ENCODE measurements at regions not wholly inside any gene's neighbourhood (a gene's known extent, or its start where the extent isn't known, plus 50 kb on each side); places are given as distances from the start of the nearest gene placed in this dataset.

GRCh38 chr6:139862311-139862710 lies 487.9 kb upstream of the CITED2 start:
- DNase-seq (ENCODE audit: low read depth) = no peak
- Histone ChIP-seq H3K27me3 (replicated peaks; ENCODE audit: control insufficient read depth, insufficient read depth, low read length) (no peaks in the 10 kb centered on the region), H3K4me3 (ENCODE audit: low read length) (no peak overlapping the region), H3K9ac (ENCODE audit: low read length) (no peak overlapping the region), H3K4me1 (ENCODE audit: control insufficient read depth, insufficient read depth, low read length) (peaks cover 2% of the 10 kb centered on the region), H3K9me3 (ENCODE audit: control insufficient read depth, low read length) (no peaks in the 10 kb centered on the region), H3K36me3 (ENCODE audit: control insufficient read depth, insufficient read depth, low read length, severe bottlenecking) (no peaks in the 10 kb centered on the region)

DNA sequence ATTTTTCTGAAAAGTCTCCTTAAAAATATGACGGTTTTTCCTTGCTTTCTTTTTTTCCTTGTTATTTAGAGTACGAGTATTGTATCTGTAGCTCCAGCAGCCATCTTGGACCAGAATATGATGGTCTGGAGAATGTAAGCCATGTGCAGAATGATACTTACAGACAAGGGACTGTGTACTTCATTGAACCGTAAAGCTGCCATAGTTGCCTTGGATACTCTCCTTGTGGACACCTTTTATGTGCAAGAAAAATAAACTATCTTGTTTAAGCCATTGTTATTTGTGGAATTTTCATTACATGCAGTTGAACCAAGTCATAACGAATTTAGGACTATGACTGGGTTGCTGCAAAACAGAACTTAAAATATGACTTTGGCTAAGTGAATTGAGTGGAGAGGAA lies 485.8 kb upstream of the CITED2 start:
- no peak for DNase-seq (ENCODE audit: low read depth)

DNA sequence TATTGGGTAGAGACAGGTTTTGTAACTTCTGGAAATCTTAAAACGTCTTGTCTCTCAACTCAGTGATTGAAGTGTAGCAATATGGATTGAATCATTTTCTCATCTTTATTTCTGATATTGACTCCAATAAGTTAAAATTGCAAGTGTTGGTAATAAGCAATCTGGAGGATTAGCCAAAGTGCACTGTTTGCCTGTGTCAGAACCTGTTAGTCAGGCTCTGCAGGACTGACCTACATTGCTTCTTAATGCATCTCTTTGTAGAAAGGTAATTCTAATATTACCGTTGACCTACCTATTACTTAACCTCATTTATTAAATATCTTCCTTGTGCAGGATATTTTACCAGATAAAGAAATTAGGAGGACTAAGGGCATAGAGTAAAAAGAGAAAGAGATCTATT lies 484.0 kb upstream of the CITED2 start:
- H3K4me1 ChIP-seq (ENCODE audit: control insufficient read depth, insufficient read depth, low read length) = peaks cover 4% of the 10 kb centered on the region
- no peak overlapping the region for H3K9ac ChIP-seq (ENCODE audit: low read length)
- no peaks in the 10 kb centered on the region for H3K9me3 ChIP-seq (ENCODE audit: control insufficient read depth, low read length)
- H3K4me3 ChIP-seq (ENCODE audit: low read length) = no peak overlapping the region
- no peaks in the 10 kb centered on the region for H3K27me3 ChIP-seq (replicated peaks; ENCODE audit: control insufficient read depth, insufficient read depth, low read length)
- DNase-seq (ENCODE audit: low read depth) = no peak
- H3K36me3 ChIP-seq (ENCODE audit: control insufficient read depth, insufficient read depth, low read length, severe bottlenecking) = no peaks in the 10 kb centered on the region

More for the DNA sequence above, 485.8 kb upstream of the CITED2 start:
- H3K4me1 ChIP-seq (ENCODE audit: control insufficient read depth, insufficient read depth, low read length) = peaks cover 2% of the 10 kb centered on the region
- H3K9ac ChIP-seq (ENCODE audit: low read length) = no peak overlapping the region
- H3K9me3 ChIP-seq (ENCODE audit: control insufficient read depth, low read length) = no peaks in the 10 kb centered on the region
- no peak overlapping the region for H3K4me3 ChIP-seq (ENCODE audit: low read length)
- H3K27me3 ChIP-seq (replicated peaks; ENCODE audit: control insufficient read depth, insufficient read depth, low read length) = no peaks in the 10 kb centered on the region
- no peaks in the 10 kb centered on the region for H3K36me3 ChIP-seq (ENCODE audit: control insufficient read depth, insufficient read depth, low read length, severe bottlenecking)

DNA sequence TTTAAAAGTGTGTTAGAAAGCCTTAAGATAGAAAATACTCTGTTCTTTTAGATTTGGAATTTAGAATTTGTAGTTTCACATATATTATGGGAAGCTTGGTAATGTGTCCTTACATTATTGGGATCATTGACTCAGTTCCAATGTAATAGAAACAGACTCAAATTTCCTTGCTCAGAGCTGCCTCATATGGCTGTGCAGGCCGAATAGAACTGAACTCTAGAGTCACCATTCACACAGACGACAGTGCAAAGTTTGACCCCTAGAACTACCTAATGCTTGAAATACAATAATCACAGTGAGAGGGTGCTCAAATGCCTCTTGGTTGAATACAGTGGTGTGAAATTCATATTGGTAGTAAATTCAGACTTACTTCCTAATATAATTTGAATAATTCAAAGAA lies 482.7 kb upstream of the CITED2 start:
- Histone ChIP-seq H3K4me1 (ENCODE audit: control insufficient read depth, insufficient read depth, low read length) (peaks cover 8% of the 10 kb centered on the region), H3K9me3 (ENCODE audit: control insufficient read depth, low read length) (no peaks in the 10 kb centered on the region), H3K9ac (ENCODE audit: low read length) (no peak overlapping the region), H3K36me3 (ENCODE audit: control insufficient read depth, insufficient read depth, low read length, severe bottlenecking) (no peaks in the 10 kb centered on the region), H3K4me3 (ENCODE audit: low read length) (no peak overlapping the region), H3K27me3 (replicated peaks; ENCODE audit: control insufficient read depth, insufficient read depth, low read length) (no peaks in the 10 kb centered on the region)
- DNase-seq (ENCODE audit: low read depth) = no peak

DNA sequence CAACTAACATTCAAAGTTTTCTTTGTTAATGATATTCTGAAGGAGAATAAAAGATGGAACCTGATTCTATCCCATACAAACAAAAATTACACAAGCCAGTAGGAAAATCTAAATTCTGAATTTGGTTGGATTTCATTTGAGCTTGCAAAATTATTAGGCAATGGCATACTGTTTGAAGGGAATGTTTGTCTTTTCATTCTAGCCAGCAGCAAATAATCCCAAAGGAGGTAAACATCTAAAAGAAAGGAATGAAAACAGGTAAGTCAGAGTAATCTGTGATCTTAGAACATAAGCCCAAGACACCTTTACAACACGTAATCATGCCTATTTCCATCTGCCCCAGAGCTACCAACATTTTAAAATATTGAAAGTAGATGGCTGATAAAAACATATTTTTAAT lies 482.1 kb upstream of the CITED2 start:
- Histone ChIP-seq H3K9me3 (ENCODE audit: control insufficient read depth, low read length) (no peaks in the 10 kb centered on the region), H3K9ac (ENCODE audit: low read length) (no peak overlapping the region), H3K27me3 (replicated peaks; ENCODE audit: control insufficient read depth, insufficient read depth, low read length) (no peaks in the 10 kb centered on the region), H3K36me3 (ENCODE audit: control insufficient read depth, insufficient read depth, low read length, severe bottlenecking) (no peaks in the 10 kb centered on the region), H3K4me1 (ENCODE audit: control insufficient read depth, insufficient read depth, low read length) (peaks cover 8% of the 10 kb centered on the region), H3K4me3 (ENCODE audit: low read length) (no peak overlapping the region)
- peak; percentile 24 for DNase-seq (ENCODE audit: low read depth)

GRCh38 chr6:139855671-139856311 lies 481.3 kb upstream of the CITED2 start:
- Histone ChIP-seq H3K9ac (ENCODE audit: low read length) (no peak overlapping the region), H3K27me3 (replicated peaks; ENCODE audit: control insufficient read depth, insufficient read depth, low read length) (no peaks in the 10 kb centered on the region), H3K4me1 (ENCODE audit: control insufficient read depth, insufficient read depth, low read length) (peaks cover 8% of the 10 kb centered on the region), H3K9me3 (ENCODE audit: control insufficient read depth, low read length) (no peaks in the 10 kb centered on the region), H3K4me3 (ENCODE audit: low read length) (no peak overlapping the region), H3K36me3 (ENCODE audit: control insufficient read depth, insufficient read depth, low read length, severe bottlenecking) (no peaks in the 10 kb centered on the region)
- DNase-seq (ENCODE audit: low read depth) = peak; percentile 58

DNA sequence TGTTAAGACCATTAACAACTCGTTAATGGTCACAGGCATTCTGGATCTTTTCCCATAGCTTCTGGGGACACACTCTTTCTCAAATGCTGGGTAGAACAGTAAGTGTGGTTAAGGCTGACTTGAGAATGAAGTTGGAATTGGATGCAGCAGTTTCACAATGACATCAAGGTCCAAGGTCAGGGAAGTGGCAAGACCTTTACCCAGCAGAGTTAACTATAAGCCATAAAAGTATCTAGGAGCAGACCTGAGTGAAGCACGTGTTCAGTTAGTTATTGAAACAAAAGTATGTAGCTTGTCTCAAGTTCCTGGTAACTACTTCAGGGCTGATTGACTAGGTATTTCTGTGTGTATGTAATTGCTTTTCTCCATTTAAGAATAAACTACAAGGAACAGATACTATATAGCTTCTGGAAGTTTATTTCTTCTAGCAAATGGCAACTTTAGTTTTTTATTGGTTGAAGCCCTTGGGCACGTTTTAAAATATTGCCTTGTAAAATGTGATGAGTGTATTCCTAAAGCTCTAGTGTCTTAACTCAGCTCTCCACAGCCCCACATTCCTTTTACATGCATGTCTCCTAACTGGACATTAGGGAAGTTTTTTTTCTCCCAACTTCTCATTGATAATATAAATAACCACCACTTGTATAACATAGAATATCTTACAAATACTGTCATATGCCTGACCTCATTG lies 479.0 kb upstream of the CITED2 start:
- H3K9me3 ChIP-seq (ENCODE audit: control insufficient read depth, low read length) = peaks cover 11% of the 10 kb centered on the region
- DNase-seq (ENCODE audit: low read depth) = peak; percentile 55
- no peak overlapping the region for H3K9ac ChIP-seq (ENCODE audit: low read length)
- peaks cover 8% of the 10 kb centered on the region for H3K4me1 ChIP-seq (ENCODE audit: control insufficient read depth, insufficient read depth, low read length)
- no peaks in the 10 kb centered on the region for H3K36me3 ChIP-seq (ENCODE audit: control insufficient read depth, insufficient read depth, low read length, severe bottlenecking)
- H3K27me3 ChIP-seq (replicated peaks; ENCODE audit: control insufficient read depth, insufficient read depth, low read length) = no peaks in the 10 kb centered on the region
- H3K4me3 ChIP-seq (ENCODE audit: low read length) = no peak overlapping the region

GRCh38 chr6:139852488-139853140 lies 478.2 kb upstream of the CITED2 start:
- H3K36me3 ChIP-seq (ENCODE audit: control insufficient read depth, insufficient read depth, low read length, severe bottlenecking) = no peaks in the 10 kb centered on the region
- H3K4me1 ChIP-seq (ENCODE audit: control insufficient read depth, insufficient read depth, low read length) = peaks cover 8% of the 10 kb centered on the region
- H3K4me3 ChIP-seq (ENCODE audit: low read length) = no peak overlapping the region
- DNase-seq (ENCODE audit: low read depth) = peak; percentile 68
- H3K27me3 ChIP-seq (replicated peaks; ENCODE audit: control insufficient read depth, insufficient read depth, low read length) = no peaks in the 10 kb centered on the region
- H3K9ac ChIP-seq (ENCODE audit: low read length) = no peak overlapping the region
- H3K9me3 ChIP-seq (ENCODE audit: control insufficient read depth, low read length) = peaks cover 11% of the 10 kb centered on the region

DNA sequence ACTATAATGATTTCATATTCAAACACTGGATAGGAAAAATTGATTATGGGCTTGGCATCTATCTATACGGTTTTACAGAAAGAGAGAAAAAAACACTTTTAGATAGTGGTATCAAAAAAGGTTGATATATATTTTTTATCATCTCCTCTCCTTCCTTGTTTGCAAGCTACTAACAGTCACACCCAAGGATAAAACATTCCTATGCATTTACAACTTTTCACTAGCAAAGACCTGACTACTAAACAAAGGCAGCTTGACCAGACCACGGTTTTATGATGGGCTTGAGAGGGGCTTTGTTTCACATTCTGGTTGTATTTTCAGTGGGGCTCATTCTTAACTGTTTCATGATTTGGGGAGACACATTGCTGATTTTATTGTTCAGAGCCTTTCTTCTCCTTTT lies 477.6 kb upstream of the CITED2 start:
- no peak overlapping the region for H3K9ac ChIP-seq (ENCODE audit: low read length)
- peaks cover 10% of the 10 kb centered on the region for H3K4me1 ChIP-seq (ENCODE audit: control insufficient read depth, insufficient read depth, low read length)
- no peak overlapping the region for H3K4me3 ChIP-seq (ENCODE audit: low read length)
- DNase-seq (ENCODE audit: low read depth) = no peak
- peaks cover 11% of the 10 kb centered on the region for H3K9me3 ChIP-seq (ENCODE audit: control insufficient read depth, low read length)
- H3K36me3 ChIP-seq (ENCODE audit: control insufficient read depth, insufficient read depth, low read length, severe bottlenecking) = no peaks in the 10 kb centered on the region
- H3K27me3 ChIP-seq (replicated peaks; ENCODE audit: control insufficient read depth, insufficient read depth, low read length) = no peaks in the 10 kb centered on the region

- DNase-seq (ENCODE audit: low read depth) = no peak
- no peaks in the 10 kb centered on the region for H3K36me3 ChIP-seq (ENCODE audit: control insufficient read depth, insufficient read depth, low read length, severe bottlenecking)
- no peak overlapping the region for H3K4me3 ChIP-seq (ENCODE audit: low read length)
- H3K9ac ChIP-seq (ENCODE audit: low read length) = no peak overlapping the region
- no peaks in the 10 kb centered on the region for H3K27me3 ChIP-seq (replicated peaks; ENCODE audit: control insufficient read depth, insufficient read depth, low read length)
- H3K4me1 ChIP-seq (ENCODE audit: control insufficient read depth, insufficient read depth, low read length) = peaks cover 12% of the 10 kb centered on the region
- H3K9me3 ChIP-seq (ENCODE audit: control insufficient read depth, low read length) = peaks cover 11% of the 10 kb centered on the region
Observed at GRCh38 chr6:139851206-139851605, 476.8 kb upstream of the CITED2 start.

DNA sequence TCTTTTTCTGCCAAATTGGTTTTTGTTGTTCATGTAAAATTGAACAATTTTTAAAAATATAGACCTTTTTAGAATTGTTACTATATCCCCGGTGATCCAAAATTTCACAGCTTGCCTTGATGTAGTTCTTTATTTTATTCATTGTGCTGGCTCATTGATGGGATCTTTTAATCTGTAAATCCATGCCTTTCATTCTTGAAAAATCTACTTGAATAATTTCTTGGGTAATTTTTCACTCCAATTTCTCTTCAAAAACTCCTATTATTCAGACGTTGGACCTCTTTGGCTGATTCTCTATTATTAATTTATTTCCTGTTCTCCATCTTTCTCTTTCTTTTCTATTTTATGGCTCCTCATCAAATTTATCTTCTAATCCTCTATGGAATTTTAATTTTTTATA lies 476.1 kb upstream of the CITED2 start:
- H3K4me3 ChIP-seq (ENCODE audit: low read length) = no peak overlapping the region
- H3K9me3 ChIP-seq (ENCODE audit: control insufficient read depth, low read length) = peaks cover 11% of the 10 kb centered on the region
- H3K4me1 ChIP-seq (ENCODE audit: control insufficient read depth, insufficient read depth, low read length) = peaks cover 12% of the 10 kb centered on the region
- no peaks in the 10 kb centered on the region for H3K27me3 ChIP-seq (replicated peaks; ENCODE audit: control insufficient read depth, insufficient read depth, low read length)
- H3K36me3 ChIP-seq (ENCODE audit: control insufficient read depth, insufficient read depth, low read length, severe bottlenecking) = no peaks in the 10 kb centered on the region
- H3K9ac ChIP-seq (ENCODE audit: low read length) = no peak overlapping the region
- no peak for DNase-seq (ENCODE audit: low read depth)

Measured in adipocyte (in vitro differentiated cells).